Activated T-helper 1 cell treated with anti-CD3 and anti-CD28 coated beads, Interleukin-12 subunit alpha, Interleukin-12 subunit beta, Interleukin-2, Interleukin-4 antibody, amounts not matched to agents 30 ng/mL and 10 ng/mL and 1 ng/mL, durations not matched to agents 14 hours and 24 hours and 36 hours (primary cell): ENCODE measurements at regions not wholly inside any gene's neighbourhood (a gene's known extent, or its start where the extent isn't known, plus 50 kb on each side); places are given as distances from the start of the nearest gene placed in this dataset.

ENCODE experiments used
- DNase-seq: peaks from one replicate; pipeline ENCODE4 v3.0.0; 2021; ENCODE audit warnings: low spot score
- H3K27ac Mint-ChIP-seq: one replicate; pipeline ENCODE4 v1.8.0; 2021; ENCODE audit warnings: mild to moderate bottlenecking, mixed read lengths
- H3K27me3 Mint-ChIP-seq: one replicate; pipeline ENCODE4 v1.8.0; 2022; ENCODE audit warnings: mild to moderate bottlenecking, moderate library complexity, mixed read lengths; ENCODE audit not compliant: insufficient read depth
- H3K36me3 Mint-ChIP-seq: one replicate; pipeline ENCODE4 v1.8.0; 2021; ENCODE audit warnings: low read depth, mixed read lengths
- H3K4me1 Mint-ChIP-seq: one replicate; pipeline ENCODE4 v1.8.0; 2021; ENCODE audit warnings: low read depth, mixed read lengths
- H3K4me3 Mint-ChIP-seq: one replicate; pipeline ENCODE4 v1.8.0; 2021; ENCODE audit warnings: mild to moderate bottlenecking, moderate library complexity, mixed read lengths
- H3K9me3 Mint-ChIP-seq: one replicate; pipeline ENCODE4 v1.8.0; 2021; ENCODE audit warnings: mixed read lengths
- intact Hi-C: fragments of 100-400 bp; cut with micrococcal nuclease; formaldehyde crosslinking; loops from one replicate; pipeline ENCODE4 v1.15.1; 2024

- peaks cover 4% of the 10 kb centered on the region for H3K36me3 Mint-ChIP-seq
- no peak overlapping the region for H3K4me3 Mint-ChIP-seq
- no peaks in the 10 kb centered on the region for H3K9me3 Mint-ChIP-seq
- intact Hi-C loops: no loop called here
- H3K27me3 Mint-ChIP-seq: peaks cover 2% of the 10 kb centered on the region
- H3K27ac Mint-ChIP-seq: no peak overlapping the region
- no peak for DNase-seq
- peaks cover 16% of the 10 kb centered on the region for H3K4me1 Mint-ChIP-seq
Observed at GRCh38 chr14:22010545-22011252, 337.1 kb upstream of the OR4E1 start.

GRCh38 chr14:22008766-22009165 is 335.1 kb upstream of the OR4E1 start:
- Mint-ChIP-seq H3K36me3 (peaks cover 6% of the 10 kb centered on the region), H3K4me3 (no peak overlapping the region), H3K27me3 (peaks cover 2% of the 10 kb centered on the region), H3K9me3 (no peaks in the 10 kb centered on the region), H3K27ac (no peak overlapping the region), H3K4me1 (peaks cover 16% of the 10 kb centered on the region)
- no peak for DNase-seq
- intact Hi-C loops: no loop called here

- DNase-seq: no peak
Observed at GRCh38 chr14:22007784-22008412, 334.3 kb upstream of the OR4E1 start.

GRCh38 chr14:22007363-22007762 is 333.7 kb upstream of the OR4E1 start:
- no peak for DNase-seq
- Mint-ChIP-seq H3K36me3 (peaks cover 6% of the 10 kb centered on the region), H3K27ac (peak overlapping the region; percentile 91), H3K9me3 (no peaks in the 10 kb centered on the region), H3K4me1 (peaks cover 23% of the 10 kb centered on the region), H3K4me3 (peak overlapping the region; percentile 73), H3K27me3 (peaks cover 2% of the 10 kb centered on the region)
- intact Hi-C loops: no loop called here

More at GRCh38 chr14:22007784-22008412, 334.3 kb upstream of the OR4E1 start:
- H3K4me3 Mint-ChIP-seq: peak overlapping the region; percentile 73
- no peaks in the 10 kb centered on the region for H3K9me3 Mint-ChIP-seq
- peaks cover 21% of the 10 kb centered on the region for H3K4me1 Mint-ChIP-seq
- H3K27ac Mint-ChIP-seq: peak overlapping the region; percentile 91
- intact Hi-C loops: no loop called here
- H3K27me3 Mint-ChIP-seq: peaks cover 2% of the 10 kb centered on the region
- H3K36me3 Mint-ChIP-seq: peaks cover 6% of the 10 kb centered on the region

GRCh38 chr14:22003461-22003860 is 329.8 kb upstream of the OR4E1 start:
- H3K4me3 Mint-ChIP-seq: peak overlapping the region; percentile 80
- DNase-seq: no peak
- H3K36me3 Mint-ChIP-seq: peaks cover 6% of the 10 kb centered on the region

GRCh38 chr14:22002860-22003284 is 329.3 kb upstream of the OR4E1 start:
- intact Hi-C loops: loop anchor here (2.0 to 5.0 kb wide), 3 partner anchors 44 to 94 kb away; no protein-coding TSS in a partner anchor
- DNase-seq: peak; percentile 63
- peak overlapping the region; percentile 80 for H3K4me3 Mint-ChIP-seq
- peaks cover 6% of the 10 kb centered on the region for H3K36me3 Mint-ChIP-seq
- peaks cover 25% of the 10 kb centered on the region for H3K4me1 Mint-ChIP-seq
- no peaks in the 10 kb centered on the region for H3K27me3 Mint-ChIP-seq
- H3K9me3 Mint-ChIP-seq: no peaks in the 10 kb centered on the region
- peak overlapping the region; percentile 85 for H3K27ac Mint-ChIP-seq

More at GRCh38 chr14:22003461-22003860, 329.8 kb upstream of the OR4E1 start:
- Mint-ChIP-seq H3K9me3 (no peaks in the 10 kb centered on the region), H3K27ac (peak overlapping the region; percentile 85), H3K4me1 (peaks cover 27% of the 10 kb centered on the region), H3K27me3 (no peaks in the 10 kb centered on the region)
- intact Hi-C loops: loop anchor here (2.0 to 5.0 kb wide), 3 partner anchors 43 to 94 kb away; no protein-coding TSS in a partner anchor

GRCh38 chr14:21999402-21999801 is 325.8 kb upstream of the OR4E1 start:
- Mint-ChIP-seq H3K36me3 (peaks cover 1% of the 10 kb centered on the region), H3K27ac (peak overlapping the region; percentile 34), H3K9me3 (no peaks in the 10 kb centered on the region), H3K4me1 (peaks cover 30% of the 10 kb centered on the region), H3K27me3 (no peaks in the 10 kb centered on the region), H3K4me3 (peak overlapping the region; percentile 92)
- DNase-seq: no peak
- intact Hi-C loops: loop anchor here (5.0 to 10.0 kb wide), 3 partner anchors 82 to 855 kb away; no protein-coding TSS in a partner anchor

GRCh38 chr14:21997300-21997699 is 323.7 kb upstream of the OR4E1 start:
- Mint-ChIP-seq H3K9me3 (no peaks in the 10 kb centered on the region), H3K27me3 (no peaks in the 10 kb centered on the region), H3K36me3 (peaks cover 1% of the 10 kb centered on the region), H3K4me1 (peaks cover 26% of the 10 kb centered on the region), H3K27ac (peak overlapping the region; percentile 88), H3K4me3 (peak overlapping the region; percentile 92)
- intact Hi-C loops: loop anchor here (5.0 to 10.0 kb wide), 3 partner anchors 80 to 858 kb away; no protein-coding TSS in a partner anchor
- DNase-seq: peak; percentile 42

- H3K36me3 Mint-ChIP-seq: no peaks in the 10 kb centered on the region
- no peak overlapping the region for H3K27ac Mint-ChIP-seq
- no peaks in the 10 kb centered on the region for H3K27me3 Mint-ChIP-seq
- H3K4me1 Mint-ChIP-seq: peaks cover 23% of the 10 kb centered on the region
- intact Hi-C loops: loop anchor here (5.0 to 10.0 kb wide), 3 partner anchors 78 to 859 kb away; no protein-coding TSS in a partner anchor
- no peak for DNase-seq
- H3K9me3 Mint-ChIP-seq: no peaks in the 10 kb centered on the region
- H3K4me3 Mint-ChIP-seq: no peak overlapping the region
Observed at GRCh38 chr14:21995332-21995731, 321.7 kb upstream of the OR4E1 start.

GRCh38 chr14:21993837-21994236 is 320.2 kb upstream of the OR4E1 start:
- Mint-ChIP-seq H3K9me3 (no peaks in the 10 kb centered on the region), H3K36me3 (no peaks in the 10 kb centered on the region), H3K4me1 (peaks cover 23% of the 10 kb centered on the region), H3K27me3 (no peaks in the 10 kb centered on the region), H3K4me3 (peak overlapping the region; percentile 39), H3K27ac (no peak overlapping the region)
- intact Hi-C loops: loop anchor here (5.0 to 10.0 kb wide), 2 partner anchors 513 to 861 kb away; no protein-coding TSS in a partner anchor
- DNase-seq: no peak

- peak overlapping the region; percentile 48 for H3K4me3 Mint-ChIP-seq
- H3K36me3 Mint-ChIP-seq: no peaks in the 10 kb centered on the region
- intact Hi-C loops: loop anchor here (5.0 to 10.0 kb wide), 2 partner anchors 514 to 862 kb away; no protein-coding TSS in a partner anchor
- no peaks in the 10 kb centered on the region for H3K9me3 Mint-ChIP-seq
- peaks cover 3% of the 10 kb centered on the region for H3K27me3 Mint-ChIP-seq
- peaks cover 30% of the 10 kb centered on the region for H3K4me1 Mint-ChIP-seq
- no peak for DNase-seq
- peak overlapping the region; percentile 52 for H3K27ac Mint-ChIP-seq
Observed at GRCh38 chr14:21993070-21993469, 319.5 kb upstream of the OR4E1 start.

GRCh38 chr14:21991130-21991529 is 317.5 kb upstream of the OR4E1 start:
- H3K9me3 Mint-ChIP-seq: no peaks in the 10 kb centered on the region
- H3K27ac Mint-ChIP-seq: peak overlapping the region; percentile 73
- H3K4me1 Mint-ChIP-seq: peaks cover 35% of the 10 kb centered on the region
- DNase-seq: no peak
- no peaks in the 10 kb centered on the region for H3K36me3 Mint-ChIP-seq
- peak overlapping the region; percentile 66 for H3K4me3 Mint-ChIP-seq
- intact Hi-C loops: loop anchor here (5.0 to 10.0 kb wide), 2 partner anchors 516 to 864 kb away; no protein-coding TSS in a partner anchor
- H3K27me3 Mint-ChIP-seq: peaks cover 11% of the 10 kb centered on the region

GRCh38 chr14:21990116-21990515 is 316.5 kb upstream of the OR4E1 start:
- intact Hi-C loops: loop anchor here (5.0 to 10.0 kb wide), 2 partner anchors 517 to 865 kb away; no protein-coding TSS in a partner anchor

More at GRCh38 chr14:21990116-21990515, 316.5 kb upstream of the OR4E1 start:
- Mint-ChIP-seq H3K27ac (peak overlapping the region; percentile 73), H3K9me3 (no peaks in the 10 kb centered on the region), H3K27me3 (peaks cover 15% of the 10 kb centered on the region), H3K4me1 (peaks cover 30% of the 10 kb centered on the region), H3K36me3 (no peaks in the 10 kb centered on the region), H3K4me3 (peak overlapping the region; percentile 77)
- no peak for DNase-seq
